HEK293T (cell line): ENCODE measurements at regions not wholly inside any gene's neighbourhood (a gene's known extent, or its start where the extent isn't known, plus 50 kb on each side); places are given as distances from the start of the nearest gene placed in this dataset.

Experiments
- ARNT ChIP-seq: fragments of 450-650 bp; IDR thresholded peaks from 2 replicates; pipeline ENCODE4 v1.6.1; 2017; ENCODE audit warnings: mild to moderate bottlenecking
- CTBP1 ChIP-seq: fragments of 450-650 bp; IDR thresholded peaks from 2 replicates; pipeline ENCODE4 v1.6.1; 2016; ENCODE audit warnings: borderline replicate concordance
- FOXA1 ChIP-seq: fragments of 450-650 bp; IDR thresholded peaks from 2 replicates; pipeline ENCODE4 v1.6.1; 2016; ENCODE audit warnings: mild to moderate bottlenecking
- NFRKB ChIP-seq: fragments of 450-650 bp; IDR thresholded peaks from 2 replicates; pipeline ENCODE4 v1.6.1; 2016; ENCODE audit warnings: mild to moderate bottlenecking, moderate library complexity
- SP1 ChIP-seq: fragments of 450-650 bp; IDR thresholded peaks from 2 replicates; pipeline ENCODE4 v1.6.1; 2017
- TARDBP ChIP-seq: fragments of 450-650 bp; IDR thresholded peaks from 2 replicates; pipeline ENCODE4 v1.6.1; 2016

DNA sequence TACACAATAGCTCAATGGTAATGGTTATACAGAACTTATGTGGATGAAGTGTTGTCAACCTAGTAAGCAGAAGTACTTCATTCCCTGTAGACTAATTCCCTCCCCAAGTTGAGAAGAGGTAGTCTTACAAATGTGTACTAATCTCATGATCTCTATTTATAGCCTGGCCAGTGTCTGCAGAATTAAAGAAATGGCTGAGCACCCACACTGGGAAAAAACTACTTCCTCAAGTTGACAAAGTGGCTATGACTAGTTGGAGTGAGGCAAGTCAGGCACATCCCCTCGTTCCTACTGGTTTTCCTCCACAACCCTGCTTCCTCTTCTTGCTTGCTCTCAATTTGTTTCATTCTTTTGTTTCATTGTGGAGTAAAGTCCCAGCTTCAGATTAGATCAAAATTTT is 566.7 kb upstream of the ZNF717 start:
- TF ChIP-seq FOXA1, result no peak
- TF ChIP-seq NFRKB, result no peak
- TF ChIP-seq ARNT, result no peak
- TF ChIP-seq TARDBP, result no peak
- TF ChIP-seq CTBP1, result no peak
- TF ChIP-seq SP1, result no peak
